GM06990 (cell line): ENCODE measurements at regions not wholly inside any gene's neighbourhood (a gene's known extent, or its start where the extent isn't known, plus 50 kb on each side); places are given as distances from the start of the nearest gene placed in this dataset.
A peak's percentile ranks its signal among the peaks of the same experiment; 100 is the strongest.
"Not testable (repeated sequence)": the region's sequence is repeated elsewhere in the genome, so short reads cannot be mapped to it uniquely, and the experiment has no call there.

Source experiments
- DNase-seq: peaks from one replicate; pipeline ENCODE4 v3.0.0-alpha.2; 2011; ENCODE audit not compliant: insufficient read length; ENCODE audit errors: extremely low read depth
- H3K27me3 ChIP-seq: replicated peaks from 2 replicates; pipeline ENCODE4 v1.6.0; 2011; ENCODE audit warnings: low read length; ENCODE audit not compliant: control insufficient read depth, insufficient read depth
- H3K36me3 ChIP-seq: 2 replicates; pipeline ENCODE4 v1.5.1; 2011; ENCODE audit warnings: low read length; ENCODE audit not compliant: control insufficient read depth, insufficient read depth
- H3K4me3 ChIP-seq: replicated peaks from 2 replicates; pipeline ENCODE4 v1.5.1; 2011; ENCODE audit warnings: low read depth, mild to moderate bottlenecking, control low read depth, low read length
- TF ChIP-seq, protein P1 (sequence below): IDR thresholded peaks from 2 replicates; pipeline ENCODE4 v1.5.1; 2011; ENCODE audit warnings: low read length, control low read depth, mild to moderate bottlenecking, inconsistent platforms; ENCODE audit not compliant: insufficient read depth, poor library complexity, severe bottlenecking

DNA sequence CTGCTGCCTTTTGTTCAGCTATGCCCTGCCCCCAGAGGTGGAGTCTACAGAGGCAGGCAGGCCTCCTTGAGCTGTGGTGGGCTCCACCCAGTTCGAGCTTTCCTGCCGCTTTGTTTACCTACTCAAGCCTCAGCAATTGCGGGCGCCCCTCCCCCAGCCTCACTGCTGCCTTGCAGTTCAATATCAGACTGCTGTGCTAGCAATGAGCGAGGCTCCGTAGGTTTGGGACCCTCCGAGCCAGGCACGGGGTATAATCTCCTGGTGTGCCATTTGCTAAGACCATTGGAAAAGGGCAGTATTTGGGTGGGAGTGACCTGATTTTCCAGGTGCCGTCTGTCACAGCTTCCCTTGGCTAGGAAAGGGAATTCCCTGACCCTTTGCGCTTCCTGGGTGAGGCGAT lies 51.9 kb downstream of the DIPK2A start:
- not testable (repeated sequence) for H3K4me3 ChIP-seq, H3K27me3 ChIP-seq

DNA sequence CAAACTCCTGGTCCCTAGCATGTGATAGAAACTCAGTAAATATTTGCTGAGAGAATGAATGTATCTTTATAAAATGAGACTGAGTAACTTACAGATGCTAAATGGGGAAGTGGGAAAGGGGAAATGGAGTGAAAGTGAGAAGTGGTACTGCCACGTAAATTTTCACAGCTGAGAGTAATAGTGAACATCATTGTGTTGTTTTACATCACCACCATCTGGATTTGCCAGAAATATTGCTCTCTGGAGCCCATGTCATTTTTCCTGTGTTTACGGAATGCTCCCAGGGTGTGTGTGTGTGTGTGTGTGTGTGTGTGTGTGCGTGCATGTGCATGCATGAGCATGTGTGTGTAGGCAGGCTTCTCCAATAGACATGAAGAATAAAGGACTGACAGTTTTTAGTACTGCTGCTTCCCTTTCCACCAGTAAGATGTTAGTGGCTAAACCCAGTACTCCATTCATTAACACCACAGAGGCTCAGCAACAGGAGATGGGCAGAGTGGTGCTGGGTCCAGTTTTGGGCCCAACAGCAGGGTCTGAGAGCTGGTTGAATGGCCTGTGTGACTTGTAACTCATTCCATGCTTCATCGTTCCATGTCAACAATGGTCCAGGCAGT lies 57.3 kb downstream of the DIPK2A start:
- Histone ChIP-seq H3K4me3 (no peak overlapping the region), H3K27me3 (no peaks in the 10 kb centered on the region), H3K36me3 (no peaks in the 10 kb centered on the region)
- peak; percentile 59 for DNase-seq
- TF ChIP-seq, protein P1, sequence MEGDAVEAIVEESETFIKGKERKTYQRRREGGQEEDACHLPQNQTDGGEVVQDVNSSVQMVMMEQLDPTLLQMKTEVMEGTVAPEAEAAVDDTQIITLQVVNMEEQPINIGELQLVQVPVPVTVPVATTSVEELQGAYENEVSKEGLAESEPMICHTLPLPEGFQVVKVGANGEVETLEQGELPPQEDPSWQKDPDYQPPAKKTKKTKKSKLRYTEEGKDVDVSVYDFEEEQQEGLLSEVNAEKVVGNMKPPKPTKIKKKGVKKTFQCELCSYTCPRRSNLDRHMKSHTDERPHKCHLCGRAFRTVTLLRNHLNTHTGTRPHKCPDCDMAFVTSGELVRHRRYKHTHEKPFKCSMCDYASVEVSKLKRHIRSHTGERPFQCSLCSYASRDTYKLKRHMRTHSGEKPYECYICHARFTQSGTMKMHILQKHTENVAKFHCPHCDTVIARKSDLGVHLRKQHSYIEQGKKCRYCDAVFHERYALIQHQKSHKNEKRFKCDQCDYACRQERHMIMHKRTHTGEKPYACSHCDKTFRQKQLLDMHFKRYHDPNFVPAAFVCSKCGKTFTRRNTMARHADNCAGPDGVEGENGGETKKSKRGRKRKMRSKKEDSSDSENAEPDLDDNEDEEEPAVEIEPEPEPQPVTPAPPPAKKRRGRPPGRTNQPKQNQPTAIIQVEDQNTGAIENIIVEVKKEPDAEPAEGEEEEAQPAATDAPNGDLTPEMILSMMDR: no peak

More for the DNA sequence above, 51.9 kb downstream of the DIPK2A start:
- not testable (repeated sequence) for H3K36me3 ChIP-seq, DNase-seq

DNA sequence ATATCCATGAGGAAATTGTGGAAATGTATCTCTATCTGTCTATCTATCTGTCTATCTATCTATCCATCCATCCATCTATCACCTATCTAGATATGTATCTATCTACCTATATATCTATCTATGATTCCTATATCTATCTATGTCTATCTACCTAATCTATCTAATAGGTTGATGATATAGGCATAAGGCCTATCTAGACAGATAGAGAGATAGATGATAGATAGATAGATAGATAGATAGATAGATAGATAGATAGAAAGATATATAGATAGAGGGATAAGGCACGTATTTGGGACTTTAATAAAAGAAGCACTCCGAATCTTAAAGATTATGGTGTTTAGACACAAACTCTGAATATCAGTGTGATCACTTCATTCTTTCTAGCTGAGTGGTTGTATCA lies 58.1 kb downstream of the DIPK2A start:
- no peak for DNase-seq
- Histone ChIP-seq H3K4me3 (no peak overlapping the region), H3K27me3 (no peaks in the 10 kb centered on the region), H3K36me3 (no peaks in the 10 kb centered on the region)
- TF ChIP-seq, protein P1: no peak

DNA sequence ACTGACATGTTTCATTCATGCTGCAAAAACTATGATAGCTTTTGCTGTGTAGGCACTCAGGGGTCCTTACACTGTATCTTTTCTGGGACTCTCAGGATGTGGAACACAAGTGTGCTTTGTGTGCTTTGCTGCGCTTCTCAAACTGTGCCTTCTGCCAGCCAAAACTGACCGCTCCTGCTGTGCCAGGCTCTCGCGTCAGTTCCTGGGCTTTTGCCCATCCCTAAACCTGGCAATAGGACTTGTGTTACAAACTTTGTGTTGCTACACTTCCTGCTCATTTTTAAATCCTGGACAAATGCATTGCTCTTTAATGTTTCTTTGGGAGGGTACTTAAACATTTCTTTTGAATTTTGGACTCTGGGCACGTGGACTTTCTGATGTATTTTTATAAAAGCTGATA lies 60.3 kb downstream of the DIPK2A start:
- DNase-seq: peak; percentile 13
- no peaks in the 10 kb centered on the region for H3K36me3 ChIP-seq
- no peak overlapping the region for H3K4me3 ChIP-seq
- TF ChIP-seq, protein P1: no peak
- H3K27me3 ChIP-seq: no peaks in the 10 kb centered on the region

DNA sequence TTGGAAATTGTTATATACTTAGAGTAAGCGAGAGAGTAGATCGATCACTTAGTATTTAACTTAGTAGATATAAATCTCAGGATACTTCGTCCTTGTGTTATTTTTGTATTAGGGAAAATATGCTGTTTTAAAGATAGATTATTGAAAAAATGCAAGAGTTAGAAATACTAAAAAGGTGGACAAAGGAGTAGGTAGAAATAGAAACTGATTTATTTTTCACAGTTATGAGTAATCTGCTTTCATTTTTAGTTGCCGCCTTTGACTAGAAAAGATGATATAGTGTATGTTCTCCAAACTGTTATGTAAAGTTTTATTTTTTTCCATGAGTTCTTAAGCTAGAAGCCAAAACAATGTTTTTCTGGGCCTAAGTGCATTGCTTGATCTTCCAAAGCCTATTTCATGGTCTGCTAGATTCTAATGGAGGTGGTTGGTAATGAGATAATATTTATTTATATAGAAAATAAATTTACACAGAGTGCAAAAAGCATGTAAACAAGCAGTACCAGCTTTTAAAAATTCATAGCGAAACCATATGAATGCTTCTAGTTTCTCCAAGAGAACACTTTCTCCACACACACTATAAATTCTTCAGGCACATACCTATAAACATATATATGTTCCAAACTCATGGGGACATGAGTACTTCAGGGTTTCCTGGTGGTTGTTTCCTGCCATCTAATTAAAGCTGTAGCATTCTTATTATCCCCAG lies 61.1 kb downstream of the DIPK2A start:
- Histone ChIP-seq H3K36me3 (no peaks in the 10 kb centered on the region), H3K4me3 (no peak overlapping the region; the same call in 1 of the 2 replicates)

DNA sequence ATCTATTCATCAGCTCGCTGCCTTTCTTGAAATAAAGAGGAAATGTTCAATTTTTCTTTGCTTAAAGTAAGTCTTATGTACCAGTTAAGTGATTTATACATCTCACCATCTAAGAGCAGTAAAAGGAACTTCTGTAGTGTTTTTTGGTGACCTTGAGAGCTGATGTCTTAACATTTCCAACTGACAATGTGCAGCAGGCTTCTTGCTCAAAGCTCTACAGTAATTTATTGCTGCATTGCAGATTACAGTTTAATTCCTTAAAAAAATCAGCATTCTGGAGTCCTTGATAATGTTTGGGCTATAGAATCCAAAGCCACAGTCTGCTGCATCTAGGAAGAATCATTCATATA lies 61.6 kb downstream of the DIPK2A start:
- Histone ChIP-seq H3K27me3 (no peaks in the 10 kb centered on the region), H3K4me3 (no peak overlapping the region), H3K36me3 (no peaks in the 10 kb centered on the region)
- TF ChIP-seq, protein P1: no peak
- DNase-seq: peak; percentile 18

More for the DNA sequence above, 61.1 kb downstream of the DIPK2A start:
- DNase-seq: peak; percentile 48
- no peaks in the 10 kb centered on the region for H3K27me3 ChIP-seq
- TF ChIP-seq, protein P1: no peak
